ENCODE measurements at regions not wholly inside any gene's neighbourhood (a gene's known extent, or its start where the extent isn't known, plus 50 kb on each side); places are given as distances from the start of the nearest gene placed in this dataset.
"Not testable (repeated sequence)": the region's sequence is repeated elsewhere in the genome, so short reads cannot be mapped to it uniquely, and the experiment has no call there.

DNA sequence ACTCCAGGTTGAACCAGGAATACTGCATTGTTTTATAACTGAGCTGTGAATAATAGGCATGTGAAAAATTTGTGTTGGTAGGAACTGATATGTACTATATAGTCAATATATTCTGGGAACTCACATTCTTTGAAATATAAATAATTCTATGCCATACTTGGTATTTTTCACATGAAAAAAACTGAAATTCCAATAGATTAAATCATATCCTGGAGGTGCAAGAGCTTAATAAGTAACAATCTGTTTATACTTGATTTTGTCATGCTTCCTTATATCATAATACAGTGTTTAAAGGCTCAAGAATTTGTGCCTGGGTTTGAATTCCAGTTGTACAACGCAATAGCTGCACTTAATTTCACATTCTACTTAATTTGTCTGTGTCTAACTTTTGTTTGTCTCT lies 387.0 kb downstream of the USP25 start:
- DNase-seq (ENCODE audit: low read depth in 2 of 2): no peak

DNA sequence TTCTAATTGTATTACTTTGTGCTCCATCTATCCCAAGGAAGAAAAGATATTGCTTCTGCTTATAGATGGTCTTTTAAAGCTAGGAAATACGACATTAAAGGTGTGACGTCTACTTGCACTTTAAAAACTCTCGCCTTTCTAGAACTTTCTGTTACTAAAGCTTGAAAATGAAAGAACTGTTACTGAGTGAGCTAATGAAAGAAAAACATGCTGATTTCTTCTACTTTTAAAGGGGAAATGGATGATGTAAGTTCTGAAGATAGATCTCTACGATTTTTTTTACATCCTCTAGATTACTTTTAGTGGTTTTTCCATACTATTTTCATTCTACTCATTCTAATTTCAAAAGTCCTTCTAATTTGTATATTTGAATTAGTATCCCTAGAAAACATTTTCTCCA lies 387.5 kb downstream of the USP25 start:
- DNase-seq (ENCODE audit: low read depth in 2 of 2): no peak

DNA sequence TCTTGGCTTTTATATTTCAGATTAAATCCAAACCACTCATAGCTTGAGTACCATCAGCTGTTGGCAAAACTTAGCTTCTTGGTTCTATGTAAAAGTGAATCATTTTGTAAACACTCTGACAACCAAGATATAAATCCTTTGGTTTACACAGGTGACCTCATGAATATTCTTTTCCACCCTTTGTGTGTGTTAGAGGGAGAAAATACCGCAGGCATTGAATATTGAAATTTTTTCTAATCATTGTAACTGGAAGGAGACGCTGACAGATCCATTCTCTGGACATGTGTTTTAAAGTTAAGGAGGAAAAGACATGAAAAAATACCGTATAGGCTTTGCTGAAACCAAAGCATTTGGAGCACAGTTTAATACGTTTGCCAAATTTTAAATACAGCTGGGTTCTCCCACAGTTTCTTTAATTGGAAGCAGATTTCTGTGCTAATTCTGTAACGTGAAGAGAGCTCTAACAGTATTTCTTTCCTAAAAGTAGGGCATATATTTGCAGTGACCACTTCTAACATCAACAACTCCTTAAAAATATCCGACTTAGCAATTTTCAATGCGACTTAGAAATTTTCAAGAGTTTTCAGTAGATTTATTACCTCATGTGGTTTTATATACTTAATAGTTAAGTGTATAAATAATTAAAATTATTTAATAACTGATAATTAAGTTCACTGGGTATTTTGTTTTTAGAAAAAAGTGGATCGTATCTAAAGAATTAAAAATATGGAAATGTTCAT lies 388.2 kb downstream of the USP25 start:
- no peak for DNase-seq (ENCODE audit: low read depth in 2 of 2)

DNA sequence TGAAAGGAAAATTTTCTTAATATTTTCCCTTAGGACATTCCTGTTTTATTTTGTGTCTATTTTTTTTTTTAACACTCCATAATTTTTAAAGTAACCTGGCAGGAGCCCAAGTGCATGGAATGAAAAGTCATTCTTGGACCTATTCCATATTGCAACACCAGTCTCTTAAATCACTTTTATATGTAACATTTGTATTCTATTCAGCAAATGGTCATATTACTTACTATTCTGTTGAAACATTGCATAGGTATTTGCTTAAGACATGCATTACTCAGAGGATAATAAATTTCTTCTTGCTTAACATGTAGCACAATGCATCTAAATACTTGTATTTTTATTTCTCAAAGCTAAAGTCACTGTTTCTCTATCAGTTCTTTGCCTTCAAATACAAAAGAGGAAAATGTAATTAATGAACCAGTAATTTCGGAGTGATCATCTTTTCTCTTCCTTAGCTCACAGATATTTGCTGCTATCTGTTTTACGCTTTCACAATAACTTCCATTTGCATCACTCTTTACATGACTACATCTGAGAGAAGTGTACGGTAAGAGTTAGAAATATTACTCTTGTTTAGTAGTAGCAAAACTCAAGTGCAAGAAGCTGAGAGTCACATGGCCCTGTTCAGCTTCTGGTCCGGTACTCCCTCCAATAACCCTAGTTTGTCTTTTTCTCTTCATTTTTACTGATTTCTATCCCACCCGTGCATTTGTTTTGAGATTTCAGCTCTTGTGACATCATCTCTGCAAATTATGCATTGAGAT lies 394.8 kb downstream of the USP25 start:
- no peak for DNase-seq (ENCODE audit: low read depth in 2 of 2)

DNA sequence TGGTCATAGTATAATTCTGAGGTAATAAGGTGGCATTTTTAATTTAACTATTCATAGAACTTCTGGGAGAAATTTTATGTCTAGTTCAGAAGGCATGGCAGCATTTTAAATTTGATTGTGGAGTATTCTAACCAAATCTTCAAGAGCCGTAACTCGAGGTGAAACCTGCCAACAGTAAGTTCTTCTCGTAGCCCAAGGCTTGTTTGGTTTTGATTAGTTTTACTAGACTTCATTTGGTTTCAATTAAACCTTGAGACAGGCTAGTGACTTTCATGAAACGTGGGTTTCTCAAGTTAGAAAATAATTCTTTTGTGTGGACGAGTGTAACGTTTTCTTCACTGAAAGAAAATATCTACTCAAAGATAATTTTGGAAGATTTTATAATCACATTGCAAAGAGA lies 395.5 kb downstream of the USP25 start:
- DNase-seq (ENCODE audit: low read depth in 2 of 2): no peak

DNA sequence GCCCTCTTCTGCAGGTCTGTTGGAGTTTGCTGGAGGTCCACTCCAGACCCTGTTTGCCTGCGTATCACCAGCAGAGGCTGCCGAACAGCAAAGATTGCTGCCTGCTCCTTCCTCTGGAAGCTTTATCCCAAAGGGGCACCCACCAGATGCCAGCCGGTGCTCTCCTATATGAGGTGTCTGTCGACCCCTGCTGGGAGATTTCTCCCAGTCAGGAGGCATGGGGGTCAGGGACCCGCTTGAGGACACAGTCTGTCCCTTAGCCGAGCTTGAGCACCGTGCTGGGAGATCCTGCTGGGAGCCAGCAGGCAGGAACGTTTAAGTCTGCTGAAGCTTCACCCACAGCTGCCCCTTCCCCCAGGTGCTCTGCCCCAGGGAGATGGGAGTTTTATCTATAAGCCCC lies 402.7 kb downstream of the USP25 start:
- DNase-seq (ENCODE audit: low read depth in 2 of 2): not testable (repeated sequence)

DNA sequence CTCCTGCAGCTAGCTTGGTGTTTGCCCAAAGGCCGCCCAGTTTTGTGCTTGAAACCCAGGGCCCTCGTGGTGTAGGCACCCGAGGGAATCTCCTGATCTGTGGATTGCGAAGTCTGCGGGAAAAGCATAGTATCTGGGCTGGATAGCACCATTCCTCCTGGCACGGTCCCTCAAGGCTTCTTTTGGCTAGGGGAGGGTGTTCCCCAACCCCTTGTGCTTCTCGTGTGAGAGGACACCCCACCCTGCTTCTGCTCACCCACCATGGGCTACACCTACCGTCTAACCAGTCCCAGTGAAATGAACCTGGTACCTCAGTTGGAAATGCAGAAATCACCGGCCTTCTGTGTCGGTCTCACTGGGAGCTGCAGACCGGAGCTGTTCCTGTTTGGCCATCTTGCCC lies 403.5 kb downstream of the USP25 start:
- DNase-seq (ENCODE audit: low read depth in 2 of 2): no peak

DNA sequence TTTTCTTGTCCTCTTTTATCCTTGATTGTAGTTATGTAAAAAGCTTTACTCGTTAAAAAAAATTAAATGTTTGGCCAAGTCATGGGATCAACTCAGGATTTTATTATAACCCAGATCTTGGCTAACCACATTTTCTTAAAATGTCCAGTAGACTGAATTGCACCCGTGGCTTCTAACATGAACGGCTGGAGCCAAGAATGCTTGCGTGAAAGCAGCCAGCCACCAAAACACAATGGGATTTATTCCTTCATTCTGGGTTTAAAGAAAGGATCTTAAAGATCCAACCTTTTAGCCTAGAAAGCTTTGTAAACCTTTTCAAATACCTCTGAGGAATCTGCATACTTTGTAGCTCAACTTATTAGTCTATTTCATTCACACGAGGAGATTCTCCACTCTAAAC lies 404.4 kb downstream of the USP25 start:
- no peak for DNase-seq (ENCODE audit: low read depth in 2 of 2)

DNA sequence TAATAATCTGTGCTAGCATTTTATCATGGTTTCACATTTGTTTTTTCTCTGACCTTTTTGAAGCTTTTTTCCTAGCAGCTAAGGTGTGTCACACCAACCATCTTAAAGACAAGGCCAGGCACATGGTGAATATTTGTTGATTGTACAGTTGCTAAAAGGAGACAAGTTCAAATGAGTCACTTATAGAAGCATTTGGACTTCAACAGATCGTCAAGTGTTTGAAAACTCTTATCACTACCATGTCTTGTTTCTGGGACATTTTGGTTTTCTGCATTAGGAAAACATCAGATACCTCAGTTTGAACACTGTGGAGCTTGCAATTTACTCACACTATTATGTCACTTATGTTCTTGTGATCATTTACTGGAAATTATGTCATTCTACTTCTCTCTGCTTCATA lies 407.3 kb downstream of the USP25 start:
- no peak for DNase-seq (ENCODE audit: low read depth in 2 of 2)

DNA sequence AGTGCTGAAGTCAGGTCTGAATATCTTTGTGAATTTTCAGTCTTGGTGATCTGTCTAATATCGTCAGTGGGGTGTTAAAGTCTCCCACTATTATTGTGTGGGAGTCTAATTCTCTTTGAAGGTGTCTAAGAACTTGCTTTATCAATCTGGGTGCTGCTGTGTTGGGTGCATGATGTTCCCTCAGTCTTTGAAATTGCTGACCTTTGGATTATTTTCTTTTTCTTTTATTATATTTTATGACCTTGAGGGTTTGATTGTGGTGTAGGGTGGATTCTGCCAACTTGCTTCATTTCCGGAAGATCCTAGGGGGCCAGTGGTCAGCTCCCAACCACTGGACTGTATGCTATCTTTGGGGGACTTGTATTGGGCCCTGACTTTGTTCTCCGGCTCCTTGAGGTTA lies 415.3 kb downstream of the USP25 start:
- DNase-seq (ENCODE audit: low read depth in 2 of 2): no peak

DNA sequence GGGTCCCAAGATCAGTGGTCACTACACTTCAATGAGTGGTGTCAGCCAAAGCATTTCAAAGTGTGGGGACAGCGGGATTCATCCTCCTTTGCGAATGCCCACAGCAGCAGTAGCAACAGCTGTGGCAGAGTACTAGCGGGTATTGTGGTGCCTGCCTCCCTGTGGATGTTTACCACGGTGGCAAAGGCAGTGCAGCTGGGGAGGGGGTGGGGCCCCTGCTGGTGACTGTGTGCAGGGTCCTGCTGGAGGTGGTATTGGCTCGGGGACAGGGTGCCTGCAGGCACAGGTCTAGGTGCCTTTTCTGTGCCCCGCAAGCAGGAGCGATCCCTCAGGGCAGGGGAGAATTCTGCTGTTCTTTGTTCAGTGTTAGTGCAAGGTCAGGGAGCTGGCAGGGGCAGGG lies 415.7 kb downstream of the USP25 start:
- no peak for DNase-seq (ENCODE audit: low read depth in 2 of 2)

DNA sequence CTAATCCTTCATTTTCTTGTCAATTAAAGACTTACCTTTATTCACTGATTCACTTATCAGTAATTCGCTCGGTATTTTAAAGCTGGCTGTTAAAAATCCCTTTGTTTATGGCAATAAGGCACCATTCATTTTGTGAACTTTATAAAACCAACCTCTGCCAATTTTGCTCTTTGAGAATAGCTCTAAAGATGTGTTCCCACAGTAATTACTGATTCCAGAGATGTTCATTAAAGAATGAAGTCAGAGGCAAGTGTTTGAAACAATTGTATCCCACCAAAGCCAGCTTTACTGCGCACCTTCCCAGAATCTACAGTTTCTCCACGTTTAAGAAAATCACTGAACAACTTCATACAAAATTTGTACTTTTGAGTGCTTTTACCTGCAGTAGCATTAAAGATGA lies 424.5 kb downstream of the USP25 start:
- DNase-seq (ENCODE audit: low read depth in 2 of 2): no peak

DNA sequence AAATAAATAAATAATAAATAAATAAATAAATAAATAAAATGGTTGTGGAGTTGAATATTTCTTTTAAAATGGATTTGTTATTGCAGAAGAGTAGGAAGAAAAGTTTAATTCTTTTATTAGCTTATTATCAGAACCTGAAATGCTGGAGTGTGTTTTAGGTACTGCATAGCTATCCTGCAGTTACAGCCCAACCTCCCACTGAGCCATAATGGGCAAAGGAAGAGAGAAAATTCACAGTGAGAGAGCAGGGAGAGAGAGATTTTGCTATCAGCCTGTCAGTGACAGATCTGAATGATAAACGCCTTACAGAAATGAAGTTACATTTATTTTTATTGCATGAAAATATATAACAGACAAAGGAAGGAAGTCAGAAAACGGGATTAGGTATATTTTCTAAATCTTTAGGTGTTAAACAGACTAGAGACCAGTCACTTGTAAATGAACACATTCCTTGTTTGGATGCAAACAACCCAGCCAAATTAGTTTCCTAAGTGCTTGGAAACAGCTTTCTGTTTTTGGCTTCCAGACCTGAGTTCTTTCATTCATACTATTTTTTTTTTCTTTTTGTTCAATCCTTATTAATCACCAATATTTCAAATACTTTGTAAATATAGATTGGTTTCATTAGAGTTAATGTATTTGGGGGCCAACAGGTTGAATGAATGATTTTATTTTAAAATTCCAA lies 425.3 kb downstream of the USP25 start:
- no peak for DNase-seq (ENCODE audit: low read depth in 2 of 2)

DNA sequence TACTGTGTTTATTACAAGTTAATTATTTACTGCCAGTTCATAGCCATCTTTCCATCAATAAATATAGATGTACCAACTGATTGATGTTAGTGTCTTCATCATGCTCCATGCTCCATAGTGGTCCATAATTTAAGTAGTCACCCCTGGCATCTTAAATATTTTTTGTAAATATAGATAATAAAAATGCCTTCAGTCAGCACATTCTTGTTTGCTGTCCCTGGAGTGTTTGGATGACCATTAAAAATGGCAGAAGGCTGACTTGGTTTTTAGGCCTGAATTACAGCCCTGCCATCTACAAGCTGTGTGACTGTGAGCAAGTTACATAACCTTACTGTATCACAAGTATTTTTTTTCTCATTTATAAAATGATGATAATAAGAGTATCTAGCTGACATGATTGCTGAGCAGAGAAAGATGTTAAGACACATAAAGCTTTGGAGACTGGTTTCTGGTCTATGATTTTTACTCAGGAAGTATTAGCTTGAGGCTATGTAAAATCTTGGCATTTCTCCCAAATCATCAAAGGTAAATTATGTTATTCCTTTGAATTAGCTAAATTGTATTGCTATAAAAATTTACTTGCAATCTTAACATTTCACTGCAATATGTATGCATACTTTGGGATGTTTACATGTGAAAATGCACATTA lies 427.2 kb downstream of the USP25 start:
- DNase-seq (ENCODE audit: low read depth in 2 of 2): no peak

DNA sequence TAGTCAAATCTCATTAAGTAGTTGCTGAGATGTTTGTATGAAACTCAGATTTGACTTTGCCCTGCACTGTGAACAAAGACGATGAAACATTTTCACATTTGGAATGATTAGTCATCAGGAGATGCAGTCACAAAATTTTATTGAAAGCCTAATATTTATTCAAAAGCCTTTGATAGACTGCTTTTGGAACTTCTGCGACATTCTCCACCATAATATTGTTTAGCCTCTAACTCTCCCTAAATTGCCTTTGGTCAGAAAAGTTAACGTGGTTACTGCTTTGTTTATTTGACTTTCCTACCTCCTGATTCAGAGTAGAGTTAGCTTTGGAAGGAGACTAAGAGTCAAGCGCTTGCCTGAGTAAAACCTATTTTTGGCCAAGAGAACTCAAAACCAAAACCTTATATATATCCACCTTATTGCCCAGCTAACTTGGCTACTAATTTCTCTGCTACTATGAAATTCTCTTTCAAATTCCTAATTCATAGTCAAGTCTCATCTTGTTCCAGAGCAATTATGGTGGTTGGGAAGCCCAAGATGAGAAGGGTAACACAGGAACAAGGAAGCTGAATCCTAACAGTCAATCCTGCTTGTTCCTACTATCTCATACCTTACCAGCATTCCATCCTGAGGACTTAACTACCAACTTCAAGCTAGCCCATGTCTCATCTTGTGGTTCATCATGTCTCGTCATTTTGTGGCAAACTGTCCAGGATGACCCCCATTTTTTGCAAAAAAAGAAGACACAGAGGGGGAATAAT lies 429.6 kb downstream of the USP25 start:
- no peak for DNase-seq (ENCODE audit: low read depth in 2 of 2)

DNA sequence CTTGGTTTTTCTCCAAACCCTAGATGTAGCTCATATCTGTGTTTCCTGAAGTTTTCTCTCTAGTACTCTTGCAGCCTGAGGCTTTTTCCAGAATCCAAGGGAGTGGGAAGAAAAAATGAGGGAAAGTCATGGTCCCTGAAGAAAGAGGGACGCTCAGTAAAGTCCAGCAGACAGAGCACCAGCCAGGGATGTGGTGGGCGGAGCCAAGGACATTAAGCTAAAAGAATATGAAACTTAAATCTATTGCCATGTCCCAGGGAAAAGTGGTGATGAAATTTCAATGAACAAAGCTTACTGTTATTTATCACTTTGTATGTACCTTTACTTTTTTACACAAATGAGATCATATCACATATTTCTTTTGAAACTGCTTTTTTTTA lies 430.2 kb downstream of the USP25 start:
- no peak for DNase-seq (ENCODE audit: low read depth in 2 of 2)

DNA sequence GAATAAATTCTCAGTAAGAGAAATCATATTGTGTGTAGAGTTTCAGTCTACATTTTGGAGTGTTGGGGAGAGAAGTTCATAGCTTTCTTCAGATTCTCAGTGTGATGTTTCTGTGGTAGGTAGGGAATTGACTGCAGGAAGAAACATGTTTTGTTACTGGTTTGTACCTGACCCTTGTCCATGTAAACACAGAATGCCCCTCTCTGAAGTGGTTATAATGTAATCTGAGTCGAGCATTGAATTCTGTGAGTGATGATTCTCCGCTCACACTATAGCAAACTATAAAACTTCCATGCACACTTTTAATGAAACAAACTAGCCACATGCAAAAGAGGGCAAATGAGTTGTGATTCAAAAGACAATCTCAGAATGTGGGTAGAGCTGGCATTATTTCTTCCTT lies 433.2 kb downstream of the USP25 start:
- no peak for DNase-seq (ENCODE audit: low read depth in 2 of 2)

DNA sequence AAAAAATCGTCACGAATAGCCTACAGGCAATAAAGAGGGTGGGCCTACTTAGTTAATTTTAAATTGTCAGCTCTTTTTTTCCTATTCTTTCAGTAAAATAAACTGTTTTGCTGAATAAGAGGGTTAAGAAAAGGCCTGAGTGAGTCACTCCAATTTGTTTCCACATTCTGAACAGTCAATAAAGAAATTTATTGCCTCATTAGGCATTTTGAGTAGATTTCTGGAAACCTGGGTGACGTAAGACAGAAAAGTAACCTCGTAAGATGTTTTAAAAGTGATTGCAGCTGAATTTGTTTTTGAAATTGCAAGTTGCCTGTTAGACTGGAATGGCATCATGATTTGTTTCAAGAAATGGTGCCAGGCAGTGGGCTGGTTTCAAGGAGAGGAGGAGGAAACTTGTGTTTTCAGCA lies 439.3 kb downstream of the USP25 start:
- DNase-seq (ENCODE audit: low read depth in 2 of 2): no peak

DNA sequence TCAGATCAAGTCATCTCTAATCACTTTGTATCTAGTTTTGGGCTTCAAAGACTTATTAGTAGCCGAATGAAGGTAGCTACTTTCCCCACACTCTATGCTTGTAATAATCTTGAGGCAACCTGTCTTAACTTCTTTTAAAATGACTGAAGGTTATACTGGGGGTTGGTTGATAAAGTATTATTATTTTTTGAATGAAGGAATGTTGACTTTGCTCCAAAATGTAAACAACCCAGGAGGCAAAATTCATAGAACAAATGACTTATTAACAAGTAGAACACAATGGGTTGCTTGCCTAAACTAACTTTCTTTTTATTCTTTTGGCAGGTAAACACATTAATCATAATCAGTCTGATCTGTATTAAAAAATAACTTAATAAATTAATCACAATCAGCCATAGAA lies 440.0 kb downstream of the USP25 start:
- DNase-seq (ENCODE audit: low read depth in 2 of 2): no peak

DNA sequence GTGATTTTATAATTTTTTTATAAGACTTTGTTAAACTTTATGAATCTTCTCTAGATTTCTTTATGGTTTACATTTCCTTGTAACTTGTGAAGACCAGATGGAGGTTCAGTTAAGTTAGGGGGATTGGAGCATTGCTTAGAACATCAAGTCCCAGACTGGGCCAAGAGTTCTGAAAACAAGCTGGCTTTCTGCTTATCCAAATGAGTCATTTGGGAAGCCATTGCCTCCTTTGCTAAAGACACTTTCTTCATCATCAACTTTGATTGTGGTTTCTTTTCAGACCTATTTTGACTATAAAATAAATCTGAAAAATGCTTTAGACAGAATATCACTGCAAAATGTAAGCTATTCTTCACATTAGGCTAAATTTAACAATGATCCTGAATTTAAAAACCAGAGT lies 446.8 kb downstream of the USP25 start:
- DNase-seq (ENCODE audit: low read depth in 2 of 2): no peak

DNA sequence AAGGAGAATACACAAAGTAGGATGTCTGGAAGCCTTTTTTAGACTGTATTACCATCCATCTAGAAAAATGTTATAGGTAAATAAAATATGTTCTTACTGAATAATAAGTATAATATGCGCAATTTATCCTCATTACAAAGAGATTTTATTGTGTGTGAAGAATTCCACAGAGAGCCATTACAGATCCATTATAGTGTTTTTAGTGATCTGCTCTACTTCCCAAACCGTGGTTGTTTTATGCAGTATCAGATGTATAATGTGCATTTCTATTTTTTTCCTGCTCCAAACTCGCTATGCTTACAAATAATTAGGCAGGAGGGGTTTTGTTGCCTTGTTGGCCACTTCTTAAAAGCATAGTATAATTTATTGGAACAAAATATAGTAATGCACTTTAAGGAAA lies 447.8 kb downstream of the USP25 start:
- no peak for DNase-seq (ENCODE audit: low read depth in 2 of 2)

DNA sequence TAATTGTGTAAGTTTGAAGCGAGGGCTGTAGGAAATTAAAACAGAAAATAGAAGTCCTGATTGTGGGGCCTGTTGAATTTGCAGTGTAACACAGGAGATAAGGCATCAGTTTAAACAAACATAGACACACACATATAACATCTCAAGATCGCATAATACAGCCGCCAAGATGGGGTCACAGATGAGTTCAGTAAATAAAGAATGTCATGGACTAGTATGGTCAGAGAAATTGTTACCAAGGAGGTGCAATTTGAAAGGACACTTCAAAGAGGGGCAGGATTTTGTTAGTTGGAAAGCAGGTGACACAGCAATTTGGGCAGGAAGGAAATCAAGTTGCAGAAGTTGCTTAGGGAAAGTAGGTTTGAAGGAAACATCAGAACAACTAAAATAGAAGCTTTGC lies 450.0 kb downstream of the USP25 start:
- no peak for DNase-seq (ENCODE audit: low read depth in 2 of 2)
